HUES6 (cell line): ENCODE measurements at regions not wholly inside any gene's neighbourhood (a gene's known extent, or its start where the extent isn't known, plus 50 kb on each side); places are given as distances from the start of the nearest gene placed in this dataset.

Experiments used
- H3K27ac ChIP-seq: 2 replicates; pipeline ENCODE4 v1.7.0; 2013; ENCODE audit warnings: low read depth, mild to moderate bottlenecking, low read length, inconsistent platforms
- H3K27me3 ChIP-seq: 2 replicates; pipeline ENCODE4 v1.6.1; 2013; ENCODE audit warnings: low read length; ENCODE audit not compliant: control insufficient read depth, insufficient read depth
- H3K36me3 ChIP-seq: 2 replicates; pipeline ENCODE4 v1.6.1; 2013; ENCODE audit warnings: low read length; ENCODE audit not compliant: control insufficient read depth, insufficient read depth
- H3K4me1 ChIP-seq: 2 replicates; pipeline ENCODE4 v1.6.1; 2013; ENCODE audit warnings: low read length; ENCODE audit not compliant: control insufficient read depth, insufficient read depth
- H3K4me3 ChIP-seq: 2 replicates; pipeline ENCODE4 v1.5.1; 2013; ENCODE audit warnings: low read depth, low read length
- H3K9ac ChIP-seq: one replicate; pipeline ENCODE4 v1.6.1; 2013; ENCODE audit warnings: mild to moderate bottlenecking, low read length
- H3K9me3 ChIP-seq: 2 replicates; pipeline ENCODE4 v1.6.1; 2013; ENCODE audit warnings: low read depth, low read length; ENCODE audit not compliant: control insufficient read depth, insufficient read depth

DNA sequence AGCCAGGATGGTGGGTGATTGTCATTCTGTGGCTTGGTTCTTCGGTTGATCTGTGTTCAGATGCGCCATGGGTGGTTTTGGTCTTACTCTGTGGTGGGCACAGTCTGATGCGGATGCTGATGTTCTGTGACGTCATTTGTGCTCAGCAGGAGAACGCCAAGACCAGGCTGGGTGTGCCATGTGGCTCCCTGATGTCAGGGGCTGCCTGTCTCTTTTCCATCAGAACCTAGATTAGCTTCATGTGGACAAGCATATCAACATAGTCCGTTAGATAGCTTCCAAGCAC lies 100.6 kb upstream of the ARL4C start:
- Histone ChIP-seq H3K4me1 (peaks cover 20% of the 10 kb centered on the region), H3K9me3 (no peaks in the 10 kb centered on the region), H3K9ac (no peak overlapping the region), H3K27ac (no peak overlapping the region), H3K27me3 (no peaks in the 10 kb centered on the region), H3K36me3 (no peaks in the 10 kb centered on the region), H3K4me3 (no peak overlapping the region)

GRCh38 chr2:234596696-234597575 lies 100.1 kb upstream of the ARL4C start:
- H3K4me3 ChIP-seq: no peak overlapping the region
- H3K9ac ChIP-seq: no peak overlapping the region
- no peaks in the 10 kb centered on the region for H3K36me3 ChIP-seq
- H3K4me1 ChIP-seq: peaks cover 20% of the 10 kb centered on the region
- no peaks in the 10 kb centered on the region for H3K9me3 ChIP-seq
- peak overlapping the region; percentile 16; the same call in 1 of the 2 replicates for H3K27ac ChIP-seq
- no peaks in the 10 kb centered on the region for H3K27me3 ChIP-seq

DNA sequence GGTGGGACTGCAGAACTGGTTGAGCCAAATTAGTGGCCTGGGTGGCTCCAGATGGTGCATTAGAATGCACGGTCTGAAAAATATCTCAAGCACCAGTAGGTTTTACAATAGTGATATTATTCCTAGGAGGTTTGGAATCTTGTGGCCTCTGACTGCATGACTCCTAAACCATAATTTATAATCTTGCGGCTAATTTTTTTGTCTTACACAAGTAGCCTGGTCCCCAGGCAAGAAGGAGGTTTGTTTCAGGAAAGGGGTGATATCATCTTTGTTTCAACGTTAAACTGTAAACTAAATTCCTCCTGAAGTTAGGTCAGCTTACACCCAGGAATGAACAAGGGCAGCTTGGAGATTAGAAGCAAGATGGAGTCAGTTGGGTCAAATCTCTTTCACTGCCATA lies 98.9 kb upstream of the ARL4C start:
- Histone ChIP-seq H3K4me3 (no peak overlapping the region), H3K9ac (no peak overlapping the region), H3K4me1 (peaks cover 16% of the 10 kb centered on the region), H3K36me3 (no peaks in the 10 kb centered on the region), H3K27me3 (no peaks in the 10 kb centered on the region), H3K9me3 (no peaks in the 10 kb centered on the region), H3K27ac (no peak overlapping the region)

DNA sequence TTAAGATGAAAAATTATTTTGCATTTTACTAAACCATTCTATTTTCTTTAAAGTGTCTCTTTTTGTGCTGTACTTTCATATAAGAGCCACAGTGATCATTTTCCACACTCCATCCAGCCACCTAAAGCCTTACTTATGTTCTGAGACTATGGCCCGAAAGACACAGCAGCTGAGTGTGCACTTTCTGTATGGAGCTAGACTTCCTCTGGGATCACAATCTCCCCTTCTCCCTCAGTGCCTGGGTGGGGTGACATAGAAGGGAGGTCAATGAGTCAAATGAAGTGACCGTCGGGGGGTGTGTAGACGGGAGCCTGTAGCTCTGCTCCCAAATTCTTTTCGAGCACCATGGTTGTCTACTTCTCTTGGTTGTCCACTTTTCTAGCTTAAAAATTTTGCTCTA lies 97.8 kb upstream of the ARL4C start:
- H3K36me3 ChIP-seq: no peaks in the 10 kb centered on the region
- no peak overlapping the region for H3K27ac ChIP-seq
- no peak overlapping the region for H3K4me3 ChIP-seq
- H3K27me3 ChIP-seq: no peaks in the 10 kb centered on the region
- H3K4me1 ChIP-seq: peaks cover 16% of the 10 kb centered on the region
- no peak overlapping the region for H3K9ac ChIP-seq
- no peaks in the 10 kb centered on the region for H3K9me3 ChIP-seq

- H3K4me3 ChIP-seq: no peak overlapping the region
- no peak overlapping the region for H3K27ac ChIP-seq
- no peaks in the 10 kb centered on the region for H3K36me3 ChIP-seq
- peaks cover 16% of the 10 kb centered on the region for H3K4me1 ChIP-seq
- no peaks in the 10 kb centered on the region for H3K27me3 ChIP-seq
- no peaks in the 10 kb centered on the region for H3K9me3 ChIP-seq
- H3K9ac ChIP-seq: no peak overlapping the region
Observed at GRCh38 chr2:234593636-234594035, 96.8 kb upstream of the ARL4C start.

- Histone ChIP-seq H3K9me3 (no peaks in the 10 kb centered on the region), H3K27ac (no peak overlapping the region), H3K27me3 (no peaks in the 10 kb centered on the region), H3K4me3 (no peak overlapping the region), H3K4me1 (peaks cover 14% of the 10 kb centered on the region), H3K36me3 (no peaks in the 10 kb centered on the region), H3K9ac (no peak overlapping the region)
Observed at GRCh38 chr2:234592541-234592940, 95.7 kb upstream of the ARL4C start.

DNA sequence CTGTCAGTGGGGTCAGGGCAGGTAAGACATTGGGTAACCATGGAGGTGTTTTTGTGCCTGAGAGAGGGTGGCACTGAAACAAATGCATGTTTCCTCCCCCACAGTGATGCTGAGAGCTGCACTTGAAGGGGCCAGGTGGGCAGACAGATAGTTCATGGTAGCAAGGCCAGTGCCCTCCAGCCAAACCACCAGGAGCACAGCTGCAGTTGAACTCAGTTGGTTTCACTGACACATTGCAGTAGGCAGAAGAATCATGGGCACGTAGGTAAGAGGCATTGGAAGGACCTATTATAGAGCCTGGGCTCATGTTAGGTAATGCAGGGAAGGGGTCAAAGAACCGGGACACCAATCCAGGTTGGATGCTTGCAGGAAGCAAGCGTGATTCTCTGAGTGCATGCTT lies 93.2 kb upstream of the ARL4C start:
- no peak overlapping the region for H3K4me3 ChIP-seq

DNA sequence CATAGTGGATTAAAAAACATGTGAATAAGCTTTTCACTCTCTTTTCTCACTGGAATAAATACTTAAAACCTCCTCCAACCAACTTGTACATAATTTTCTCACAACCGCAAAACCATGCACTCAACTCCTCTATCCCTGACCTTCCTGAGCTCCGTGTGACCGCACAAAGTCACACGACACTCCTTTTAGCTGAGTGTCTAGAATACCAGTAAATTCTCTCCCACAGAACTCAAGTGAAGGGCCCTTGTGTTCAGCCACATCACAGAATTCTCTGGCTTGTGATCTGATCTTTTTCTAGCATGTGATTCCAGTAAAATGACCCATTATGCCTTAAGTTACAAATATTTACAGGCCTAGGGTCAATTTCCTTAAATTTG lies 91.2 kb upstream of the ARL4C start:
- Histone ChIP-seq H3K36me3 (no peaks in the 10 kb centered on the region), H3K4me3 (no peak overlapping the region), H3K4me1 (no peaks in the 10 kb centered on the region), H3K27me3 (no peaks in the 10 kb centered on the region), H3K9me3 (no peaks in the 10 kb centered on the region), H3K9ac (no peak overlapping the region), H3K27ac (no peak overlapping the region)

More for the DNA sequence above, 93.2 kb upstream of the ARL4C start:
- Histone ChIP-seq H3K9ac (no peak overlapping the region), H3K36me3 (no peaks in the 10 kb centered on the region), H3K27ac (no peak overlapping the region), H3K9me3 (no peaks in the 10 kb centered on the region), H3K4me1 (no peaks in the 10 kb centered on the region), H3K27me3 (no peaks in the 10 kb centered on the region)

GRCh38 chr2:234587341-234588053 lies 90.6 kb upstream of the ARL4C start:
- no peaks in the 10 kb centered on the region for H3K9me3 ChIP-seq
- no peaks in the 10 kb centered on the region for H3K36me3 ChIP-seq
- no peak overlapping the region for H3K9ac ChIP-seq
- H3K4me3 ChIP-seq: no peak overlapping the region
- no peaks in the 10 kb centered on the region; the same call in 1 of the 2 replicates for H3K4me1 ChIP-seq
- no peaks in the 10 kb centered on the region for H3K27me3 ChIP-seq
- no peak overlapping the region for H3K27ac ChIP-seq

- H3K9me3 ChIP-seq: no peaks in the 10 kb centered on the region
- no peak overlapping the region for H3K9ac ChIP-seq
- H3K4me1 ChIP-seq: peaks cover 17% of the 10 kb centered on the region
- no peak overlapping the region for H3K27ac ChIP-seq
- H3K27me3 ChIP-seq: no peaks in the 10 kb centered on the region
- no peak overlapping the region for H3K4me3 ChIP-seq
- H3K36me3 ChIP-seq: no peaks in the 10 kb centered on the region
Observed at GRCh38 chr2:234583331-234583730, 86.5 kb upstream of the ARL4C start.

DNA sequence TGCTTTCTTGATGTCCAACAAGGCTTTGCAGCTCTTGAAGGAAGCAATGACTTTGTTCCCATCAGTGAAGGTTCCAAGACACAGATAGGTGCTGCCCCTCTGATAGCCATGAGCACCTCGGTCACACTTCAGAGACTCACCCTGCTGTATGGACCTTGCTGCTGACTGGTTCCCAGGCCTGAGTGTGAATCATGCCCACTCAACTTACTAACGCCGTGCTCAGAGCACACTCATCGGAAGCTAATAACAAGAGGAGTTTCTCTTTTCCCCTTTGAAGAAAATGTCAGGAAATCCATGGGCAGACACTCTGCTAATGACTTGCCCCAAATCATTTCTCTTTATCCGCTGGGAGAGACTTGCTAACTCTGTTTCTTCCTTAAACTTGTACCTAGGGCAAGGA lies 83.8 kb upstream of the ARL4C start:
- Histone ChIP-seq H3K9me3 (no peaks in the 10 kb centered on the region), H3K9ac (no peak overlapping the region), H3K27me3 (no peaks in the 10 kb centered on the region), H3K36me3 (no peaks in the 10 kb centered on the region), H3K4me1 (peaks cover 30% of the 10 kb centered on the region), H3K27ac (no peak overlapping the region), H3K4me3 (no peak overlapping the region)
